ENCODE measurements at regions not wholly inside any gene's neighbourhood (a gene's known extent, or its start where the extent isn't known, plus 50 kb on each side); places are given as distances from the start of the nearest gene placed in this dataset.

DNA sequence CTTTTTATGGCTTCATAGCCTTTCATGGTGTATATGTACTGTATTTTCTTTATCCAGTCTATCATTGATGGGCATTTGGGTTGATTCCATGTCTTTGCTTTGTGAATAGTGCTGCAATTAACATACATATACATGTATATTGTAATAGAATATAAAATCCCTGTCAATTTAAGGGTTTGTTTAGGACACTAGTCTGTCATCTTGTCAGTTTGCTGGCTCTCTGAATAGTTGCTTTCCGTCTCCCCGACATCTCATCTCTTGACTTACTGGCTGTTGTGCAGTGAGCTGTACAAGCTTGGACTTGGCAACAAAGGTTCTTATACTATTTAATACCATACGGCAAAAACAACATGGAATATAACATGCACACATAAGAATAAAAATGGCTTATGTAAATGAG, 1487.5 kb downstream of the LRRC4C start:
- TF ChIP-seq EZH2 (IDR thresholded peaks at IDR 0.05; ENCODE audit: insufficient read depth, low read length) = no peak
- TF ChIP-seq CTCF (IDR thresholded peaks at IDR 0.05; ENCODE audit: insufficient read depth, low read depth, low read length) = no peak
